ENCODE measurements at regions not wholly inside any gene's neighbourhood (a gene's known extent, or its start where the extent isn't known, plus 50 kb on each side); places are given as distances from the start of the nearest gene placed in this dataset.

DNA sequence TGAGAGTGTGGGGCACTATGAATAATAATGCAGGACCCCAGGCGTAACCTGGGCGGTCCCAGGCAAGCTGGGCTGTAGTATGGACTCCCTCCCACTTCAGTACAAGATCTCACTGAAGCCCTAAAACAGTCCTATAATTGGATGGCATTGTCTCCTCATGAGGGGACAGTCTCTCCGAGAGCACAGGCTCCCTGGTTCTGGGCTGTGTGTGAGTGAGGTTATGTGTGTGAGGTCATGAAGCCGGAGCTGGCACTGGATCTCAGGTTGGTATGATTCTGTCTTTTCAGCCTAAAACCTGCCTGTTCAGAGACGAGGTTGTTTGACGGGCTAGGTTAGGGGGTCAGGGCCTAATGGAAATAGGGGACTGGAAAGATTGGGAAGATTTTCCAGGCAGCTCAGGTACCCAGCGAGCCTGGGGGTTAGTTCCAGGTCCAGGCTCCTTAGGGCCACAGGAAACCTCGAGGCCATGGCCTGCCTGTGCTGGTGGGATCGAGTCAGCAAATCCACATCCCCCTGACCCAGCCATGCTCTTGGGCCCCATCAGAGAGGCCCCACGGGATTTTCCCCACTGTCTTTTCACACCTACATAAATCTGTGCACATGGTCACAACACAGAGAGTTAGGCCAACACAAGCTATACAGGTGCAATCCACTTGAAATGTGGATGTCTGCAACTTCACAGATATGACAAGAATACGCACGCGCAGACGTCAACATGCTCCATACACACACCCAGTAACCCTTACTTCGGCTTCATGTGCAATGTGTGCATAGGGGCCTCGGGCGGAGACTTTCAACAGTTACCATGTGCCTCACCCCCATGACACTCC, 94.8 kb downstream of the INHBB start:
- DNase-seq (ENCODE audit: low read depth, low spot score): no peak

DNA sequence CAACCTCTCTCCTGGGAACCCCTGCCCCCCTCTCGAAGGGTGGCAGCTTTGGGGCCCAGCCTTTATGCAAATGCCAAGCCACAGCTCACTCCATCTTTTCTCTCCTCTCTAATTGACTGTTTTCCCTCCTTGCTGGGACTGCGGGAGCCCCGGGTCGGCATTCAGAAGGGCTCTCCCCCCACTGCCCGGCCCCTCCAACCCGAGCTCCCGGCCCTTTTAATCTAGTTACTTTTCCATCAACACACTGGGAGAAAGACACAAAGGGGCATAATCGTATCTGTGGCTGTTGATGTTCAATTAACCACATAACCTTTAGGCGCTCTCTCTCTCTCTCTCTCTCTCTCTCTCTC, 95.4 kb downstream of the INHBB start:
- DNase-seq (ENCODE audit: low read depth, low spot score): no peak

DNA sequence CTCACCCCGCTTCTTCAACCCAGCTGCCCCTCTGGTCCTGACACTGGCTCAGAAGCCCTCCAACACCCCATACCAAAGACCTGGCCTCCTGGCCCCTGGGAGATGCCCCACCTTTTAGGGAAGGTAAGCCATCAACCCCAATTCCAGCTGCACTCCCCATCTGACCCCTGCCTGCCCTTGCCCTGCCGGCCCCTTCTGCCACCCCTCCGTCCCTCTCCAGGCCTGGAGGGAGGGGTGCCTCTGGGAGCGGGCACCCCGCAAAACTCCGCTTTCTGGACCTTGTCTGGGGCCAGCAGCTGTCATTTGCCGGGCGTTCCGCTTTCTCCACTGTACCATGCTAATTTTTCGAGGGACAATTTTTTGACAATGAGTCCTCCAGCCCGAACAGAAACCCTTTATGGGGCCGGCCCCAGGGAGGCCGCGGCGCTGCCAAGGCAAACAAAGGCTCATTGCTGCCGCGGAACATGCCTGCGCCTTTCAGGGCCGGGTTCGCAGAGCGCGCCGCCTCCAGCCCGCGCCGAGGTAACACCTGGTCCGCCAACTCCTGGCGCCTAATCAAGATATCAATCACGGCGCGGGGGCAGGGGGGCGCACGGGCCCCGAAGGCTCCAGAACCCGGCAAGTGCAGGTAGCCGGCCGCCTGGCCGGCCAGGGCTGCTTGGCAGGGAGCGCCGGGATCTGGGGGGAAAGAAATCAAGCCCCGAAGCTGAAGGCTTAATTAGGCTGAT, 96.0 kb downstream of the INHBB start:
- no peak for DNase-seq (ENCODE audit: low read depth, low spot score)

DNA sequence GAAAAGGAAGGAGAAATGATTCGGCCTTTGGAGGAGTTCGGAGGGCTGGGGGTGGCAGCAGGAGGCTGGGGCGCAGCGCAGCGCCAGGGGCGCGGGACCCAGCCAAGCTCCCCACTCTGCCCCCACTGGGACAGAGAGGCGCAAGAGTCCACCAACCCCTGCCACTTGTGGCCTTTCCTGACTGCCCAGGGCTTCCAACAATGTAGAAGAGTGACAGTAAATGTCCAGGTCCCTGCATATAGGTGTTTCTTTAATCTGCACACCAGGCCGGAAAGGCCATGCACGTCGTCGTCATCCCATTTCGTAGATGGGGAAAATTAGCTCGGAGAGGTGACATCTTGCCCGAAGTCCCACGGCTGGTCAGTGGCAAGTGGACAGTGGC, 96.6 kb downstream of the INHBB start:
- no peak for DNase-seq (ENCODE audit: low read depth, low spot score)

DNA sequence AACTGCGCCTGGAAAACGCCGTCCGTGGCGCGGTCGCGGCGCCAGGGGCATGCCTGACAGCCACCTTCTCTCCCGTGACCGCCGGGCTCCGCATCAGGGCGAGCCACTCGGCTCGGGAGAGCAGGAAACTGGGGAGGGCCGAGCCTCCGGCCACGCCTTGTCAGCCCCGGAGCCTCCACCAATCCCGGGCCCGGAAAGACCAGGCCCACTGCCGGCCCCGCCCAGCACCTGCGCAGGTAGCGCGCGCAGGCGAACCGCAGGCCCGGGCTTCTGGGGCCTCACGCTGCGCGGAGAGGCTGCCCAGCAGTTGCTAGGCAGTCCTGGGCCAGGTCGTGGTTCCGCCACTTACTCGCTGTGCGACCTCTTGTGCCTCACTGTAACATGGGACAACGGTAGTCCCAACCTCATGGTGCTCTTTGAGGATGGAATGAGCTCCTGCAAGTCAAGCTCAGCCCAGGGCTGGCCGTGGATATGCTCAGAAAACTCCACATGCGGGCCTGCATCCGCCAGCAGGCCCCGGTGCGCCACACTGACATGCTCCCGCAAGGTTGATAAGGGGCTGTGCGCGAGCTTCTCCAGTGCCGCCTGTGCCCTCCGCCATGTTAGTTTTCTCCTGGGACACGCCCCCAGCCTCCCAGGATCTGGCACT, 97.1 kb downstream of the INHBB start:
- DNase-seq (ENCODE audit: low read depth, low spot score): no peak

DNA sequence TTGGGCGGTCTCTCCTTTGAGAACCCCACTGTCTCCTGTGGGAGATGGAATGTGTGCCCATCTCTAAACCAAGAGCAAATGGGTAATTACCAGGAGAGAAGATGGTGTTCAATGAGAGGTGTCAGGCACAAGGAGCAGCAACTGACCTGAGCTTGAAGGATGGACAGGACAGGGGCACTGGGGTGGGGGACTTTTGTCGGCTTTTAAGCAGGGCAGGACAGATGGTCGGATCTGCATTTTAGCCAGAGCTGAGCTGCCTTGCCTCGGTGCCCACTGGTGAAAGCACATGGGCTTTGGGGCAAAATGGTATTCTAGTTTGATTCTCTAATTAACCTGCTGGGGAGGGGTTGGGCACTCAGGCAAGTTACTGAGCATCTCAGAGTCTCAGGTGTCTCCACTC, 98.0 kb downstream of the INHBB start:
- DNase-seq (ENCODE audit: low read depth, low spot score): no peak

DNA sequence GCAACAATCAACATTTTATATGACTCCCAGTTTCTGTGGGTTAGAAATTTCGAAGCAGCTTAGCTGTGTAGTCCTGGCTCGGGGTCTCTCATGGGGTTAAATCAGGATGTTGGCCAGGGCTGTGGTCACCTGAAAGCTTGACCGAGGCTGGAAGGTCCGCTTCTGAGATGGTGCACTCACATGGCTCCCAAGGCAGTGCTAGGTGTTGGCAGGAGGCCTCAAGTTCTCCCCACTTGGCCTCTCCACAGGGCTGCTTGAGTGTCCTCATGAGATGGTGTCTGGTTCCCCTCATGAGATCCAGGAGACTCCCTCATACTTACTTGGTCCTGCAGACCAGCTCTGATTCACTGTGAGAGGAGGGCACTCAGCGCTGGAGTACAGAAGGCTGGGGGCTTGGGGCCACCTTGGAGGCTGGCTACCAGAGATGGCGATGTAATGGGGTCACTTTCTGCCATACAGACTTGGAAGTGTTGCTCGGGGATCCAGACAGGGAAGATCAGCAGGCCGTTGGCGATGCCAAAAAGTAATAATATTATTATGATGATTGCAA, 98.8 kb downstream of the INHBB start:
- DNase-seq (ENCODE audit: low read depth, low spot score): no peak

DNA sequence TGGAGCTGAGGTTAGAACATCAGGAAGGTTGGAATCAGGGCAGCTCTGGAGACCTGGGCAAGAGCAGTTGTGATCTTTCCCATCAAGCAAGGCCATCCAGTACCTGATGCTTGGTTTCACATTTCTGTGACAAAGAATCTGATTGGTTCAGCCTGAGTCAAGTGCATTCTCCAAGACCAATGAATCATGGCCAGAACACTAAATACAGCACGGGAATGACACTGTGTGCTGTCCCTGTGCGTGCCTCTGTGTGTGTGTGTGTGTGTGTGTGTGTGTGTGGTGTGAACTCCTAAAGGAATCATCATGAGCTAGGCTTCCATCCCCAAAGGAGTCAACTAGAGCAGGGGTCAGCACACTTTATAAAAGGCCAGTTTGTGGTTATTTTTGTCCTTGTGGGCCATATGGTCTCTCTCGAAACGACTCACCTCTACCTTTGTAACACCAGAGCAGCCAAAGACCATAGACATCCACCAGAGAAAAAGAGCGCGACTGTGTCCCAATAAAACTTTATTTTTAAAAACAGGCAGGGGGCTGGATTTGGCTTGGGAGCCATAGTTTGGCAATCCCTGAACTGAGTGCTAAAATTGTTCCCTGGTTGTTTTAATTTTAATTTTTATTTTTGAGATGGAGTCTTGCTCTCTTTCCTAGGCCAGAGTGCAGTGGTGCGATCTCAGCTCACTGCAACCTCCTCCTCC, 99.7 kb downstream of the INHBB start:
- DNase-seq (ENCODE audit: low read depth, low spot score): no peak

- no peak for DNase-seq (ENCODE audit: low read depth, low spot score)
Measured at GRCh38 chr2:120446236-120447126, 100.5 kb downstream of the INHBB start.

DNA sequence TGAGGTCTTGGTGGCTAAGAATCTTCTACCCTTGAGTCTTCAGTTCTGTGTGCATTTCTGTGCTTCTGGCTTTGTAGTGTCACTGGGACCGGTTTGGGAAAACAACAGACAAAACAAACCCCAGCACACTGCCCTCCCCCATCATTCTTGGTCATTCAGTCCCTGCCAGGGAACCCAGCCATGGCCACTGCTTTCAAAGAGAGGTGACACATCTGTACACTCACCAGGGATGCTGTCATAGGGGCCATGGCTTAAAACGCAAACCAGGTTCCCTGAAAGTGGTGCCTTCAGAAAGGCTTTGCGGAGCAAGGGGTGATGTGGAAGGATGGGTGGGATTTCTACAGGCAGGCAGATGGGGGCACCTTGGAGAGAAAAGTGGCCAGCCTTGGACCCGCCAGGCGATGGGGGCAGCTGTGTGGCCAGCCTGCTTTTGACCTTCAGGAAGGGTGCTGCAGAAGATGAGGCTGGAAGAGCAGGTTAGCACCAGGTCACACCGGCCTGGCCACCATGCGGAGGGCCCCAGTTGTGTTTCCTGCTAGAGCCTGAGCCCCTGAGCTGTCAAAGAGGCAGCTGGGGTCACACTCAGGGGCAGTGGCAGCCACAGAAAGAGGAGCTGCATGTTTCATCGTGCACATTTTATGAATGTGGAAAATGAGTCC, 101.3 kb downstream of the INHBB start:
- DNase-seq (ENCODE audit: low read depth, low spot score): no peak

DNA sequence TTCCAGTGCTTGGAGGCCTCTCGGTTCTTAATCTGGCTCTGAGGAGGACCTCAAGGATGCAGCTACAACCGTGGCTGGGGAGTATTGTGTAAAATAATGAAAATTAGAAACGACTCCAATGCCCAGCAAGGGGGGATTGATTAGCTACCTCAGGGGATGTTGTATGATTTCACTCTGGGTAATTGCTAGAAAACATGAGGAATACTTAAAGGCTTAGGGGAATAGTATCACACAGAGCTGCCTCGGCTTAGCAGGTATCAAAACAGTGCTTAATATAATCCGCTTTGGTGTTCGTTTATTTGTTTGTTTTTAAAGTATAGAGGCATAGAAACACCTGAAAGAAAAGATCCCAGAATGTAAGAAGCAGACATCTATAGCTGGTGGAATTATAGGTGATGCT, 102.5 kb downstream of the INHBB start:
- DNase-seq (ENCODE audit: low read depth, low spot score): no peak

DNA sequence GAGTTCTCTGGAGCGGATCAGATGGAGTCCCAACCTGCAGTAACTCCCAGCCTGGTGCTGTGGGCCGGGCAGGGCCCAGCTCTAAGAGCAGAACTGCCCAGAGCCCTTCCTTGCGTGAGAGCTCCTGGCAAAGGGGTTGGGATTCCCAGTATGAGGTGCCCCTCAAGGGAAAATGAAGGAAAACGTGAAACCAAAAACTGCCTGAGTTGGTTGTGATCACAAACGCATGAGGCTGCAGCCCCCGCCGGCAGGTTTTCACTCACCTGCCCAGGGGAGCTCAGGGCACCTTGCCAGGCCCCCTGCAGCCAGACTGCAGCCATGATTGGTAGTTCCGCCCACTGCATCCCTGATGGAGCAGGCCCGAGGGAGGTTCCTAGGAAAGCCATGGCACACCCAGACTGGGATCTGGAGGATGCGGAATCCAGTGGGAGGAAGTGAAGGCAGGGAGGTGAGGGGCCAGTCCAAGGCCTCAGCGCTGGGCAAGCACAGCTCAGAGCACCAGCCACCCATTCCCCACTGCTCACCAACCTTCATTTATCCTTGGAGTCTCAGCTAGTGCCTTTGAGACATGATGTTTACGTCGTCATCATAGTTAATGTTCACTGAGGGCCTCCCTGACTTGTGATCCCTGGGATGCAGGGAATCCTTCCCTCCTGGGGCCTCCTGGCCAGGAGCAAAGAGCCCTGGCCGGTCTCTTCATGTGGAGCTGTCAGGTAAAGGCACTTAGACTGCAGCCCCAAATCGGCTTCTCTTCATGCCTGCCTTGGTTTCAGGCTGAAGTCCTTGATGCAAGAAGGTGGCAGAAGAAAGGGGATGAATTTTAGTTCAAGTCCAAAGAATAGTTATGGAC, 103.2 kb downstream of the INHBB start:
- no peak for DNase-seq (ENCODE audit: low read depth, low spot score)

- no peak for DNase-seq (ENCODE audit: low read depth, low spot score)
Measured at GRCh38 chr2:120450196-120450820, 104.4 kb downstream of the INHBB start.

- no peak for DNase-seq (ENCODE audit: low read depth, low spot score)
Measured at GRCh38 chr2:120451334-120451733, 105.4 kb downstream of the INHBB start.

GRCh38 chr2:120452131-120452530, 106.2 kb downstream of the INHBB start:
- no peak for DNase-seq (ENCODE audit: low read depth, low spot score)

GRCh38 chr2:120452945-120453634, 107.2 kb downstream of the INHBB start:
- no peak for DNase-seq (ENCODE audit: low read depth, low spot score)

GRCh38 chr2:120453635-120453998, 107.7 kb downstream of the INHBB start:
- DNase-seq (ENCODE audit: low read depth, low spot score): no peak

Data from pulmonary artery endothelial cell (primary cell).